NCI-H1417 treated with DMSO at 0.1 percent for 48 hours (cell line): ENCODE measurements at regions not wholly inside any gene's neighbourhood (a gene's known extent, or its start where the extent isn't known, plus 50 kb on each side); places are given as distances from the start of the nearest gene placed in this dataset.
"Not testable (repeated sequence)": the region's sequence is repeated elsewhere in the genome, so short reads cannot be mapped to it uniquely, and the experiment has no call there.

ENCODE experiments used
- DNase-seq: peaks from one replicate; lab custom pipeline; 2025; lab: John Stamatoyannopoulos, UW

DNA sequence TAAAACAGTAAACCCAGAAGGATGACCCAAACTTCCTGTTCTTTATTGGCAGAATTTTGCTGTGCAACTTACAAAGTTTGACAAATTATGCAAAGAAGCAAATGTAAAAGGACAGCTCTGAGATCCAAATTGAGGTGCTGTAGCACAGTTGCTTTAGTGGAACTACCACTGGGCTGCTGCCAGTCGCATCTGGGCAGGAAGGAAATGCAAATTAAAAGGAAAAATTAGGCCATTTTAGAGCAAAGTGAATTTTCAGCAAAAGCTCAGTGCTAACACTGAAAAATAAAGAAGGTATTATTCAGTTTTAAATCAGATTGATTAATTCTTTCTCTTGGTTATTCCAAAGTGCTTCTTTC is 104.5 kb downstream of the ZMAT3 start:
- no peak for DNase-seq

DNA sequence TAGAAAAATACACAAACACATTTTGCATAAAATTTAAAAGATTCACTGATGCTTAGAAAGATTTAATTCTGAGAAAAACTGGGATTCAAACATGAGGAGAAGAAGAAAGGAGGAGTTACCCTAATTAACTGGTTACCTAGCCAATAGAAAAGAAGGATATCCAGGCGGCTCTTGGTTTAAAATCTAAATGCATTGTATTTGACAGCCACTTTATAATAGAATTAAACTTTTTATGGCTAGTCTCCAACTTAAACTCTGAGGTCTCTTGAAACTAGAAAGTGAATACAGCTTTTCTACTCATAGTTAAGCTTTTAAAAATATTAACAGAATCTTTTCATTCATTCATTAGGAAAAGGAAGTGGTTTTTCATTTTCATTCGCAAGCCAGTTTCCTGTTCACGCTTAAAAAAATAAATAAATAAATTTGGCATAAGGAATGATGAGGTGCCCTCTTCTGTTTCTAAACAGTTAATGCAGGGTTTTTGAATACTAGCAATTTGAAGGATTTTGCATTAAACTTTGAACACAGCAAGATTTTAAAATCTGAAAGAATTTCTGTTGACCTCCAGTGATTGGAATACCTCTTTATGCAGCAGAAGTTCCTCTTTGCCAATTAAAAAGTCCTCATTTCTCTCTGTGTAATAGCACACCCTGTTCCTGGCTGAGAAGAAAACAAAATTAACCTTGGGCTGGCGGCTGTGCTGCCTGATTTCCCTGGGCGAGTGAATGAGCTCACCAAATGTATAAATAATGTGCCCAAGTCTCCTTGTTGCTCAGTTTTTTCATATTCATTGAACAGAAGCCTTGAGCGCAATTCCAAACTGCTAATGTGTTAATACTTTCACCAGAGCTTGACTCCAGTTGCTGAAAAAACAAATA is 105.1 kb downstream of the ZMAT3 start:
- peak; percentile 41 for DNase-seq

DNA sequence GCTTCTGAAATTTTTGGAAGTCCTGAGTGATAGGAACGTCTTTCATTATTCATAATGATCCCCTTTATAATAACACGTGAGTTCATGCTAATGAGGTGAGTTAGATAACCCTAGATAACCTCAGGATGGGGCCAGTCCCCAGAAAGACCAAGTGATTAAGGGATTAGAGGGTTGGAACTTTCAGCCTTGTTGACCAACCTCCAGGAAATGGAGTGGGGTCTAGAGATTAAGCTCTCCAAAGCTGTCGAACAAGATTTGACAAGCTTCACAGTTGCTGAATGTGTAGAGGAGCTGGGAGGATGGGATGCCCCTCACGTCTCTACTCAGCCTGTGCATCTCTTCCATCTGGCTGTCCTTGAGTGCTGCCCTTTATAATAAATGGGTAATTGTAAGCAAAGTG is 107.1 kb downstream of the ZMAT3 start:
- no peak for DNase-seq

DNA sequence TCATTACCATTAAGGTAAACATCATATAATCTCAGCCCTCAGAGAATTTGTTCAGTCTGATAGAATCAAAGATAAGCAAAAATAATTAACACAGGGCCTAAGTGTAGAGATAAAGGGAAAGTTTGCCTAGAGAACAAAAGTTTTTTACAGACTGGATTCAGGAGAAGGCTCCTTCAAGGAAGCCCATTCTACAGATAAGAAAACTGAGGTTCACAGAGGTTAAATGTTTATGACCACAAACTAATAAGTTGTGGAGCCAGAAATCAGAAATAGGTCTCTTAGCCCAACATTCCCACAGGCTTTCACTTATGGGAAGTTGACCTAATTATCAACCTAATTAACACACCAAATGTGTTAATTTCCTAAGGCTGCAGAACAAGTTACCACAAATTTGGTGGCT is 110.7 kb downstream of the ZMAT3 start:
- no peak for DNase-seq

DNA sequence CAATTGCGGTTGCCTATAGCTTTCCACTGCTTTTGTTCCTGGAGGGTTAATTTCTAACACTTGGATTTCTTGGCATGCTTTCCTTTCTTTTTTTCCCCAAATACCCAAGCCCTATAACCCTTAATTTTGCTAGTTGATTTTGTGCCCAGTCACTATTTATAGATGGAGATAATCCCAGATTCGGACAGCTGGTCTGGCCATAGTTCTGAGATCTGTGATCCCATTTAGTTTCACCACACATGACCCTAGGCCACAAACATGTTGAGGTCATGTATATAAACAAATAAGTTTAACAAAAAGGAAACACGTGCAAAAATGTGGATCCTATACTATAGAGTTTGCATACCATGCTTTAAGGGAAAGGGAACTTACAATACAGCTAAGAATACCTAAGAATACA is 111.4 kb downstream of the ZMAT3 start:
- DNase-seq, result no peak

DNA sequence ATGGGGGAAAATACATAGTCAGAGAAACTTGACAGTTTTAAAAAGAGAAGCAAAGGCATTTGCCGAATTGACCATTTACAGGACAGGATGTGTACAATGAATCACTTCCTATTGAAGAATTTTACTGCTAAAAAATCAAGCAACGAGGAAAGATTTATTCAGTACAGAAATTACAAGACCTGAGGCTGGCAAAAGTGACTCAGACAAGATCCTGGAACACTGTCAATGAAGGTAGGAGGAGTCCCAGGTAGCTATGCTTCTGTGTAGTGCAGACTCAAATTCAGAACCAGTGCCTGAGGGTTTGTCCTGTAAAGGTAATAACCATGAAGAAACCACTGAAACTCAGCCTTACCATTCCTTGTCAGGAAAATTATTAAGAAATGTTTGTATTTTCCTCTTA is 120.9 kb downstream of the ZMAT3 start:
- no peak for DNase-seq

DNA sequence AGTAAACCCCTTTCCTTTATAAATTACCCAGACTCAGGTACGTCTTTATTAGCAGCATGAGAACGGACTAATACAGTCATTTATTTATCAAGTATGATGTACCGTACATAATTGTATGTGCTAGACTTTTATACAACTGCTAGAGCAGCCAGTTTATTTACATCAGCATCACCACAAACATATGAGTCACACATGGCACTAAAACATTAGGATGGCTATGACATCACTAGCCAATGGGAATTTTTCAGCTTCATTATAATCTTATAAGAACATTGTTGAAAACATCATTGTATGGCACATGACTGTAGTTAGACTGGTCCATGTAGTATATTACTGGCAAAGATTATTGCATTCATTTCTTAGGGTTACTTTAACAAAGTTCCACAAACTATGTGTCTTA is 121.7 kb downstream of the ZMAT3 start:
- DNase-seq, result no peak

DNA sequence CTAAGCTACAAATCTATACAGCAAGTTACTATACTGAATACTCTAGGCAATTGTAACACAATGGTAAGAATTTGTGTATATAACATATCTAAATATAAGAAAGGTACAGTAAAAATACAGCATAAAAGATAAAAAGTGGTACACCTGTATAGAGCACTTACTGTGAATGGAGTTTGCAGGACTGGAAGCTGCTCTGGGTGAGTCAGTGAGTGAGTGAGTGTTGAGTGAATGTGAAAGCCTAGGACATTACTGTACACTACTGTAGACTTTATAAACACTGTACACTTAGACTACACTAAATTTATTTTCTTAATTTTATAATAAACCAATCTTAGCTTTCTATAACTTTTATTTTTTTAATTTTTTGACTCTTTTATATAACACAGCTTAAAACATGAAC is 123.1 kb downstream of the ZMAT3 start:
- DNase-seq, result no peak

DNA sequence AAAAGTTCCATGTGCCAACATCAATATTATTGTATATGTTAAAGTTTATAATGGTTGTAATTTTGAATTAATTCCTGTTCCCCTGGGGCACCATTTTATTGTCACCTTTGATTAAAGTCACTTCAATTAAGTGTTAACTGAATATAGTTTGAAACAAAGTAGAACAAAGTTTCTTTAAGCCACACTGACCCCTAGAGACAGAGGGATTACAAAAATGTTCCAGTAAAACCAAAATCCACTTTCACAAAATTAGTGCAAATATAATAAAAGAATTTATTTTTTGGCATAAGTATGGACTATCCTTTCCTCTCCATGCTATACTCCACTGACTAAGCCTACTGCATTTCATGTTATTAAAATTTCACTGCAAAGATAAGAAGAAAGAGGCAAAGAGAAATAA is 123.9 kb downstream of the ZMAT3 start:
- no peak for DNase-seq

DNA sequence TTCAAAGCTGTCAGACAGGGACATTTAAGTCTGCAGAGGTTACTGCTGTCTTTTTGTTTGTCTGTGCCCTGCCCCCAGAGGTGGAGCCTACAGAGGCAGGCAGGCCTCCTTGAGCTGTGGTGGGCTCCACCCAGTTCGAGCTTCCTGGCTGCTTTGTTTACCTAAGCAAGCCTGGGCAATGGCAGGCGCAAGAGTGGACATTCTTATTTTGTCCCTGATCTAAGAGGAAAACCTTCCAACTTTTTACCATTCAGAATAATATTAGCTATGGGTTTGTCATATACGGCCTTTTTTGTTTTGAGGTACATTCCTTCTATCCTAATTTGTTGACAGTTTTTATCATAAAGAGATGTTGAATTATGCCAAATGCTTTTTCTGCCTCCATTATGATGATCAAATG is 129.3 kb downstream of the ZMAT3 start:
- not testable (repeated sequence) for DNase-seq

DNA sequence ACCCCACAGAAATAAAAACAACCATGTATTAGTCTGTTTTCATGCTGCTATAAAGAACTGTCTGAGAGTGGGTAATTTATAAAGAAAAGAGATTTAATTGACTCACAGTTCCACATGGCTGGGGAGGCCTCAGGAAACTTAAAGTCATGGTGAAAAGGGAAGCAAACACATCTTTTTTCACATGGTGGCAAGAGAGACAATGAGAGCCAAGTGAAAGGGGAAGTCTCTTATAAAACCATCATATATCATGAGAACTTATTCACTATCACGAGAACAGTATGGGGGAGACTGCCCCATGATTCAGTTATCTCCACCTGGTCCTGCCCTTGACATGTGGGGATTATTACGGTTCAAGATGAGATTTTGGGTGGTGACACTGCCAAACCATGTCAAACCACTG is 141.5 kb downstream of the ZMAT3 start:
- DNase-seq, result no peak

DNA sequence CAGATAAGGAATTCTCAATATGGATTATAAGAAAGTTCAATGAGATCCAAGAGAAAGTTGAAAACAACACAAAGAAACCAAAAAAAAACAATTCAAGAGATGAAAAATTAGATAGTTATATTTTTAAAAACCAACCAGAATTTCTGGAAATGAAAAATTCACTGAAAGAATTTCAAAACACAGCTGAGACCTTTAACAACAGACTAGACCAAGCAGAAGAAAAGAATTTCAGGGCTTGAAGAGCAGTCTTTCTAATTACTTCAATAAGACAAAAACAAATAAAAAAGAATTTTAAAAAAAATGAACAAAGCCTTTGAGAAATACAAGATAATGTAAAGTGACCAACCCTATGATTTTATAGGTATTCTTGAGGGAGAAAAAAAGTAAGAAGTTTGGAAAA is 155.4 kb downstream of the ZMAT3 start:
- DNase-seq, result no peak

DNA sequence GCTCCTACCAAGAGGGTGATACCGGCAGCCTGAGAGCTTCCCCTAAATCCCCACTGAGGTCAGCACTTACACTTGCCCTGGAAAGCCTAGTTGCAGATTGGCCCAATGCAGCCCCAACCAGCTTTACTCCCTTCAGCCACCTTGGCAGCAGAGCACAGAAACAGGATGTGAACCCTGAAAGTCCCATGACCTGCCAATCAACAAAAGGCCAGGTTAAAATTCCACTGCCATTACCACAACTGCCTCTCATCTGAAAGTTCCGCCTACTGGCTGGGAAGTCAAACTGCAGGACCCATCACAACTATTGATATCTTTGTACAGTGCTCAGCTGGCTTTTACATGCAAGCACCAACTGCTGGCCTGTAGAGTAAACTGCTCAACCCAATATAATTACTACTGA is 156.2 kb downstream of the ZMAT3 start:
- DNase-seq, result no peak

DNA sequence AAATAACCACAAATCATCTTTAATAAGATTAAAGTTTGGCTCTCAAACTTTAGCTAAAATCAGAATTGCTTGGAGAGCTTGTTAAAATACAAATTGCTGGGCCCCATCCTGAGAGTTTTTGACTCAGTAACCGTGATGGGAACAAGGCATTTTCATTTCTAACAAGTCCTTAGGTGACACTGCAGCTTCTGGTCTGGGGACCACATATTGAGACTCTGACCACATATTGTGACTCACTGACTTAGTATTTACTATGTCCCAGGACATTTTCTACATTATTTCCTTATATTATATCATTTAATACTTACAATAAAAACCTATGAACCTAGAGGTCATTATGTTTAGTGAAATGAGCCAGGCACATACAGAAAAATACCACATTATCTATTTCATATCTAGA is 164.5 kb downstream of the ZMAT3 start:
- DNase-seq, result no peak

DNA sequence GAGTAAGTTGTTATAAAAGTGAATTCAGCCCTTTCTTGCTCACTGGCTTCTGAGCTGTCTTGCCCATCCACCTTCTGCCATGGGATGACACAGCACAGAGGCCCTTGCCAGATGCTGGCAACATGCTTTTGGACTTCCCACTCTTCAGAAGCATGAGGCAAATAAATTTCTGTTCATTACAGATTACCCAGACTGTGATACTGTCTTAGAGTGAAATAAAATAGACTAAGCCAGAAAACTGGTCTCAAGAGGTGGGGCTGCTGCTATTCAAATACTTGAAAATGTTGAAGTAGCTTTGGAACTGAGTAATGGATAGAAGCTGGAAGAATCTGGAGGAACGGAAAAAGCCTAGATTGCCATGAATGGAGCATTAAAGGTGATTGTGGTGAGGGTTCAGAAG is 170.4 kb downstream of the ZMAT3 start:
- no peak for DNase-seq

DNA sequence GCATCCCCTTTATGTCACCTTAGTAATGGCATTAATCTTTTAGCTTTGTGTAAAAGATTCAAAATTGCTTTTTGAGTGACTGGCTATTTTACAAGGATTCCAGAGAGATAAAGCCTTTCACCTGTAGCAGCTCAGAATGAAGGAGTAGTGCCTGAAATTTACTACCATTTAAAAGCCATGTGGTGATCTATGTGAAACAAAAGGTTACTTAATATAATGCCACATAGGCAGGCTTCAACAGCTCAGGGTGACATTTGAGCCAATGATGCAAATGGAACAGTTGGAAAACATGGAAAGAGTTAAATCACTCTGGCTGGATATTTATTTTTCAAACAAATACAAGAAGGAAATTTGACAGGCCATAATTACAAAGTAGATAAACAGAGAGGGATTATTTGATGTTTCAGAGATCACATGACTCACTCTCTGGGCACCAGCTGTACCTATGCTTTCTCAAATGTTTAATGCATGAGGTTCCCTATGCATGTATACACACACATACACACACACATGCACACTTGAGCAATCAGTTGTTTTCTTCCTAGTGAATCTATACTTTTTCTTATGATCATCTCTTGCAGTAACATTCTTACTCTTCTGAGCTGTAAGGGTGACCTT is 171.5 kb downstream of the ZMAT3 start:
- DNase-seq, result peak; percentile 99

DNA sequence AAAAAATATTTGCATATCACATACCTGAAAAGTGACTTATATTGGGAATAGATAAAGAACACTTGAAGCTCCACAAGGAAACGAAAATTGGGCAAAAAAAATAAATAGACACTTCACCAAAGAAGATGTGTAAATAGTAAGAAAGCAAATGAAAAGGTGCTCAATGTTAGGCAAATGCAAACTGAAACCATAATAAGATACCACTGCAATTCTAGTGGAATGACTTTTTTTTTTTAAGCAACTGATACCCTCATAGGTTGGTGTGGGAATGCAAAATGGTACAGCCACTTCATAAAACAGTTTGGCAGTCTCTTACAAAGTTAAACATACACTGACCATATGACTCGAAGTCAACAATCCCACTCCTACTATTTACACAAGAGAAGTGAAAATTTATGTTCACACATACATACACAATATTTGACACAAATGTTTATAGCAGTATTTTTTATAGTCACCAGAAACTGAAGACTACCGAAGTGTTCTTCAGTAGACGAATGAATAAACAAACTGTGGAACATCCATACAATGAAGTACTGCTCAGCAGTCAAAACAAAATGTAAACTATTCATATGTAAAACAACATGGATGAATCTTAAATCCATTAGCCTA is 176.3 kb downstream of the ZMAT3 start:
- DNase-seq, result no peak
